HUDEP-2 (cell line): ENCODE measurements at regions not wholly inside any gene's neighbourhood (a gene's known extent, or its start where the extent isn't known, plus 50 kb on each side); places are given as distances from the start of the nearest gene placed in this dataset.

Experiments
- DNase-seq, 76 experiments: peaks; one replicate each; lab custom pipeline; 2025; ENCODE audit not compliant: unreplicated experiment in 76 of 76; lab: John Stamatoyannopoulos, UW

- no peak for DNase-seq
These were observed 389.7 kb downstream of the SPRY1 start for GRCh38 chr4:123786163-123786915.

- peak in 1 of 76 experiments; percentile 6 for DNase-seq
These were observed 390.3 kb downstream of the SPRY1 start for GRCh38 chr4:123786920-123787319.

- no peak for DNase-seq
These were observed 391.0 kb downstream of the SPRY1 start for GRCh38 chr4:123787512-123788080.

GRCh38 chr4:123788577-123788976 lies 392.0 kb downstream of the SPRY1 start:
- DNase-seq: no peak

- no peak for DNase-seq
These were observed 394.1 kb downstream of the SPRY1 start for GRCh38 chr4:123790681-123791080.

- DNase-seq: no peak
These were observed 405.6 kb downstream of the SPRY1 start for GRCh38 chr4:123802082-123802645.

GRCh38 chr4:123802933-123803332 lies 406.3 kb downstream of the SPRY1 start:
- no peak for DNase-seq

- DNase-seq: no peak
These were observed 407.7 kb downstream of the SPRY1 start for GRCh38 chr4:123804196-123804721.

GRCh38 chr4:123806056-123806455 lies 409.5 kb downstream of the SPRY1 start:
- DNase-seq: no peak

GRCh38 chr4:123807187-123807586 lies 410.6 kb downstream of the SPRY1 start:
- no peak for DNase-seq

- DNase-seq: no peak
These were observed 411.3 kb downstream of the SPRY1 start for GRCh38 chr4:123807866-123808265.

- DNase-seq: no peak
These were observed 413.3 kb downstream of the SPRY1 start for GRCh38 chr4:123809864-123810263.

- no peak for DNase-seq
These were observed 415.4 kb downstream of the SPRY1 start for GRCh38 chr4:123812066-123812390.

GRCh38 chr4:123813901-123814300 lies 417.3 kb downstream of the SPRY1 start:
- DNase-seq: no peak

- no peak for DNase-seq
These were observed 419.9 kb downstream of the SPRY1 start for GRCh38 chr4:123816462-123816861.

- no peak for DNase-seq
These were observed 420.6 kb downstream of the SPRY1 start for GRCh38 chr4:123817025-123817688.

- no peak for DNase-seq
These were observed 422.9 kb downstream of the SPRY1 start for GRCh38 chr4:123819362-123820035.

- DNase-seq: no peak
These were observed 425.3 kb downstream of the SPRY1 start for GRCh38 chr4:123821861-123822260.

GRCh38 chr4:123822353-123822752 lies 425.8 kb downstream of the SPRY1 start:
- no peak for DNase-seq

- no peak for DNase-seq
These were observed 426.6 kb downstream of the SPRY1 start for GRCh38 chr4:123823244-123823643.

- DNase-seq: no peak
These were observed 427.9 kb downstream of the SPRY1 start for GRCh38 chr4:123824524-123824923.
